Transverse colon (tissue), 4 donors: ENCODE measurements at regions not wholly inside any gene's neighbourhood (a gene's known extent, or its start where the extent isn't known, plus 50 kb on each side); places are given as distances from the start of the nearest gene placed in this dataset.

ENCODE experiments used
- DNase-seq: peaks from one replicate; pipeline ENCODE4 v3.0.0-alpha.2; 2019
- H3K27ac ChIP-seq, 4 donors: fragments of 200-600 bp; sonication (generic); 2 replicates each; pipeline ENCODE4 v1.5.1; 2016 to 2018; ENCODE audit warnings: inconsistent platforms in 4 of 4
- H3K27me3 ChIP-seq: fragments of 200-600 bp; sonication (generic); 2 replicates; pipeline ENCODE4 v1.5.1; 2017; ENCODE audit warnings: inconsistent platforms
- H3K36me3 ChIP-seq, 4 donors: fragments of 200-600 bp; sonication (generic); 2 replicates each; pipeline ENCODE4 v1.5.1; 2017 to 2019; ENCODE audit warnings: inconsistent platforms in 4 of 4
- H3K4me1 ChIP-seq, 4 donors: fragments of 200-600 bp; sonication (generic); 2 replicates each; pipeline ENCODE4 v1.5.1; 2017 to 2020; ENCODE audit warnings: inconsistent platforms in 4 of 4
- H3K4me3 ChIP-seq, 4 donors: fragments of 200-600 bp; sonication (generic); 1 replicate in 1 of 4; 2 replicates in 3 of 4; pipeline versions ENCODE4 v1.5.1 to v1.6.1; 2017 to 2019; ENCODE audit warnings: inconsistent platforms in 4 of 4
- H3K9me3 ChIP-seq, 2 donors: fragments of 200-600 bp; sonication (generic); 2 replicates each; pipeline ENCODE4 v1.5.1; 2017 to 2019; ENCODE audit warnings: inconsistent platforms in 2 of 2
- CTCF ChIP-seq, 5 experiments: fragments of 200-600 bp in 3 of 5; fragments of 450-650 bp in 2 of 5; sonication (generic) in 3 of 5; IDR thresholded peaks; 1 replicate in 2 of 5; 2 replicates in 3 of 5; pipeline ENCODE4 v1.5.1; 2016 to 2017; ENCODE audit warnings: antibody characterized with exemption in 5 of 5, inconsistent platforms in 3 of 5, mild to moderate bottlenecking in 2 of 5, moderate library complexity in 1 of 5
- EP300 ChIP-seq: sonication (generic); formaldehyde crosslinking; IDR thresholded peaks from one replicate; pipeline ENCODE4 v1.6.1; 2017; ENCODE audit warnings: antibody characterized with exemption, low read depth
- POLR2A ChIP-seq: fragments of 450-650 bp; IDR thresholded peaks from one replicate; pipeline ENCODE4 v1.6.1; 2016; ENCODE audit warnings: antibody characterized with exemption, mild to moderate bottlenecking, moderate library complexity
- POLR2AphosphoS5 ChIP-seq, 3 donors: sonication (generic); formaldehyde crosslinking; IDR thresholded peaks; one replicate each; pipeline ENCODE4 v1.6.1; 2016; ENCODE audit warnings: antibody characterized with exemption in 3 of 3
- WGBS, 2 donors: methylation state at CpG; one replicate each; pipeline ENCODE4 v1.1.5; 2018; ENCODE audit warnings: low coverage in 1 of 2; 5-methylcytosine and 5-hydroxymethylcytosine counted together
- in situ Hi-C, 4 donors: fragments of 200-750 bp; cut with MboI; loops; one replicate each; pipeline versions ENCODE4 v1.15.0 to v1.15.1; 2017; ENCODE audit warnings: low sequenced_read_pairs in 3 of 4, low pct_ligation_motif_present in 1 of 4, low pct_unique_long_range_greater_than_20kb in 1 of 4
- intact Hi-C: fragments of 100-400 bp; cut with DNase I; formaldehyde crosslinking; loops from one replicate; pipeline ENCODE4 v1.15.1; 2023; ENCODE audit warnings: low total_unique reads

GRCh38 chr13:106145997-106146864 is 389.2 kb downstream of the EFNB2 start:
- H3K27ac ChIP-seq = peak overlapping the region; percentile 73 to 81 (median 76)
- intact Hi-C loops = no loop called here
- TF ChIP-seq POLR2AphosphoS5 (IDR thresholded peaks at IDR 0.05) (peak in 2 of 3 donors; percentile 59 to 62), EP300 (no peak), CTCF (IDR thresholded peaks at IDR 0.05) (peak in 3 of 5 experiments; percentile 11 to 45 (median 30)), POLR2A (peak; percentile 52)
- H3K4me1 ChIP-seq = peaks cover 0 to 45% (median 29%) of the 10 kb centered on the region in 4 donors
- 67% methylated on average over 2 of the region's 2 CpGs; no CpG with 5 or more reads in 1 of the 2 donors for WGBS, 2 donors
- DNase-seq = peak; percentile 75
- H3K9me3 ChIP-seq = no peaks in the 10 kb centered on the region
- H3K36me3 ChIP-seq = no peaks in the 10 kb centered on the region
- H3K4me3 ChIP-seq = no peak overlapping the region
- in situ Hi-C loops = no loop called here
- H3K27me3 ChIP-seq = no peaks in the 10 kb centered on the region

GRCh38 chr13:106145070-106145469 is 390.4 kb downstream of the EFNB2 start:
- intact Hi-C loops (no loop called here), in situ Hi-C loops (no loop called here)
- Histone ChIP-seq H3K9me3 (no peaks in the 10 kb centered on the region), H3K27ac (peak overlapping the region; percentile 73 to 81 (median 76)), H3K27me3 (no peaks in the 10 kb centered on the region), H3K4me1 (peaks cover 0 to 38% (median 25%) of the 10 kb centered on the region in 4 donors), H3K4me3 (no peak overlapping the region), H3K36me3 (no peaks in the 10 kb centered on the region)
- WGBS, 2 donors = 50% methylated on average over 1 of the region's 1 CpG
- DNase-seq = no peak
- no peak for TF ChIP-seq POLR2A
- no peak for TF ChIP-seq POLR2AphosphoS5 (IDR thresholded peaks at IDR 0.05)

- Histone ChIP-seq H3K9me3 (no peaks in the 10 kb centered on the region), H3K27ac (peak overlapping the region; percentile 73 to 81 (median 76)), H3K4me1 (peaks cover 0 to 38% (median 25%) of the 10 kb centered on the region in 4 donors), H3K36me3 (no peaks in the 10 kb centered on the region), H3K4me3 (no peak overlapping the region), H3K27me3 (no peaks in the 10 kb centered on the region)
- 33 to 38% methylated on average over 2 of the region's 2 CpGs for WGBS, 2 donors
- in situ Hi-C loops (no loop called here), intact Hi-C loops (no loop called here)
- DNase-seq = no peak
- TF ChIP-seq EP300 (no peak), POLR2A (no peak), POLR2AphosphoS5 (IDR thresholded peaks at IDR 0.05) (peak in 1 of 3 donors; percentile 30), CTCF (IDR thresholded peaks at IDR 0.05) (no peak)
Measured at GRCh38 chr13:106143930-106144709, 391.3 kb downstream of the EFNB2 start.

- intact Hi-C loops = no loop called here
- TF ChIP-seq POLR2A (no peak), EP300 (no peak), POLR2AphosphoS5 (IDR thresholded peaks at IDR 0.05) (no peak), CTCF (IDR thresholded peaks at IDR 0.05) (no peak)
- H3K27ac ChIP-seq = no peak overlapping the region
- no peaks in the 10 kb centered on the region for H3K36me3 ChIP-seq
- in situ Hi-C loops = no loop called here
- no peaks in the 10 kb centered on the region for H3K9me3 ChIP-seq
- H3K27me3 ChIP-seq = no peaks in the 10 kb centered on the region
- DNase-seq = no peak
- 47 to 50% methylated on average over 2 of the region's 2 CpGs for WGBS, 2 donors
- H3K4me1 ChIP-seq = peaks cover 0 to 38% (median 25%) of the 10 kb centered on the region in 4 donors
- no peak overlapping the region for H3K4me3 ChIP-seq
Measured at GRCh38 chr13:106143392-106143791, 392.1 kb downstream of the EFNB2 start.
